ENCODE measurements at regions not wholly inside any gene's neighbourhood (a gene's known extent, or its start where the extent isn't known, plus 50 kb on each side); places are given as distances from the start of the nearest gene placed in this dataset.

DNA sequence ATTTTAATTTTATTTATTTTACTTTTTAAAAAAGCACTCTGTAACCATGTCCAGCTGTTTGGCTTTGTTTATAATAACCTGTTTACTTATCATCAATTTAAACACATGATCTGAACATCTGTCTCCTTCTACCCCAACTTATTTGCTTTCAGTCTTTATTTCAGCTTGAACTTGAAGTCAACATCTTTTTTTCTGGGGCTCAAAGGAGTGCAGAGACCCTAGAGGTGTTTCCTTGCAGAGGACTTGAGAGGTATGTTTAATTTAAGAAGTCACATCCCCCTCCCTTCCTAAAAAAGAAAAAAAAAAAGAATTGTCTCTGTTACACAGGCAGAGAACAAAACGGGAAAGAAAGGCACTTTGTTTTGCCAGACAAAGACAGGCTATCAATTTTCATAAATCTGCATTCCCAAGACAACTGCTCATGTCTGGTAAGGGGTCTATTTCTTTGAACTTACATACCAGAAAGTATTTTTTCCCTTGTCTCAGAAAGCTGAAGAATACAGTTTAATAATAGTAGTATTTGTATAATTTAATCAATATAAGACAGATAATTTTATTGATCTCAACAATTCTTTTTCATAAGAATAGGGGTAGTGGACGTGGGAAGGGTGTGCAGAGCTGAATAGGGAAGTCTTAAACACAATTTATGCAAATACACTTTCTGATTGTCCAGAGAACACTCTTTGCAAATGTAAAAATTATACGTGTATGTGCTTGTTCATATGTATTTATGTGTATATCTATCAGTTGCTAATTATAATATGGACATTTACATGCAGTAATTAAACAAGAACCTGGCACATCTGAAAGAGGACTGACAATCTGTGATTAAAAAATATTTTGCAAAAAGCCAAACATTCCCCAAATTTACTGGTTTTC, 109.7 kb upstream of the PDZRN3 start:
- no peak for TF ChIP-seq POLR2A (IDR thresholded peaks at IDR 0.05)
- TF ChIP-seq, protein P1, sequence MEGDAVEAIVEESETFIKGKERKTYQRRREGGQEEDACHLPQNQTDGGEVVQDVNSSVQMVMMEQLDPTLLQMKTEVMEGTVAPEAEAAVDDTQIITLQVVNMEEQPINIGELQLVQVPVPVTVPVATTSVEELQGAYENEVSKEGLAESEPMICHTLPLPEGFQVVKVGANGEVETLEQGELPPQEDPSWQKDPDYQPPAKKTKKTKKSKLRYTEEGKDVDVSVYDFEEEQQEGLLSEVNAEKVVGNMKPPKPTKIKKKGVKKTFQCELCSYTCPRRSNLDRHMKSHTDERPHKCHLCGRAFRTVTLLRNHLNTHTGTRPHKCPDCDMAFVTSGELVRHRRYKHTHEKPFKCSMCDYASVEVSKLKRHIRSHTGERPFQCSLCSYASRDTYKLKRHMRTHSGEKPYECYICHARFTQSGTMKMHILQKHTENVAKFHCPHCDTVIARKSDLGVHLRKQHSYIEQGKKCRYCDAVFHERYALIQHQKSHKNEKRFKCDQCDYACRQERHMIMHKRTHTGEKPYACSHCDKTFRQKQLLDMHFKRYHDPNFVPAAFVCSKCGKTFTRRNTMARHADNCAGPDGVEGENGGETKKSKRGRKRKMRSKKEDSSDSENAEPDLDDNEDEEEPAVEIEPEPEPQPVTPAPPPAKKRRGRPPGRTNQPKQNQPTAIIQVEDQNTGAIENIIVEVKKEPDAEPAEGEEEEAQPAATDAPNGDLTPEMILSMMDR (IDR thresholded peaks at IDR 0.05), result no peak
- TF ChIP-seq POLR2AphosphoS5 (IDR thresholded peaks at IDR 0.05; ENCODE audit: insufficient read depth in 1 of 2, low read depth in 1 of 2), result no peak

All from vagina (tissue), 2 donors.